Right ventricle myocardium superior (tissue), 1 donor: ENCODE measurements at regions not wholly inside any gene's neighbourhood (a gene's known extent, or its start where the extent isn't known, plus 50 kb on each side); places are given as distances from the start of the nearest gene placed in this dataset.
A peak's percentile ranks its signal among the peaks of the same experiment; 100 is the strongest.

Source experiments
- ATAC-seq: fragments of 200-7000 bp; cut with Tn5 transposase; one replicate; pipeline ENCODE4 v1.9.1; 2020; ENCODE audit warnings: mild to moderate bottlenecking; ENCODE audit not compliant: poor library complexity
- DNase-seq: peaks from one replicate; pipeline ENCODE4 v3.0.0-alpha.2; 2020
- intact Hi-C: fragments of 100-400 bp; cut with DNase I; formaldehyde crosslinking; loops from one replicate; pipeline ENCODE4 v1.11.2; 2022
- donor health status: DM: no; HTN: yes; CAD: no; lungs with severe emphysema.

DNA sequence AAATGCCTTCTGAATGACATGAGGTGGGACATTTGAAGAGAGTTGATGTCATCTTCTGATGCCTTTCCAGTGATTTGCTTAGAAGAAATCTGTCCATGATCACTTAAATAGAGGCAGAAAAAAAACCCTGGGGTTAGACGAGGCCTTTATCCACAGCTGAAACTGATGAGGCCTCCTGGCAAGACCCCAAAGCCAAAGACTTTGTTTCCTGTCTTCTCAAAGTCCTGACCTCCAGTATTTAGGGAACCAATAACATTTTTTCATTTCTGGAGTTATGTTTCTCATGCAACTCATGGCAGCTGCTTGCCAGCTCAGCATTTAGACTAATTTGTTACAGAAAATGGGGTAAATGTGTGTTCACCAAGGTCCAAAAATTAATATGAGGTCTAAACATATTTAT, 248.0 kb upstream of the PRDM1 start:
- intact Hi-C loops, result no loop called here
- DNase-seq, result no peak
- ATAC-seq, result no peak

- no peak for ATAC-seq
These were observed 249.2 kb upstream of the PRDM1 start for GRCh38 chr6:105836889-105837288.

GRCh38 chr6:105836379-105836778, 249.8 kb upstream of the PRDM1 start:
- intact Hi-C loops, result no loop called here
- ATAC-seq, result no peak
- no peak for DNase-seq

More at GRCh38 chr6:105836889-105837288, 249.2 kb upstream of the PRDM1 start:
- intact Hi-C loops, result no loop called here
- no peak for DNase-seq

GRCh38 chr6:105835373-105835772, 250.8 kb upstream of the PRDM1 start:
- no peak for ATAC-seq

DNA sequence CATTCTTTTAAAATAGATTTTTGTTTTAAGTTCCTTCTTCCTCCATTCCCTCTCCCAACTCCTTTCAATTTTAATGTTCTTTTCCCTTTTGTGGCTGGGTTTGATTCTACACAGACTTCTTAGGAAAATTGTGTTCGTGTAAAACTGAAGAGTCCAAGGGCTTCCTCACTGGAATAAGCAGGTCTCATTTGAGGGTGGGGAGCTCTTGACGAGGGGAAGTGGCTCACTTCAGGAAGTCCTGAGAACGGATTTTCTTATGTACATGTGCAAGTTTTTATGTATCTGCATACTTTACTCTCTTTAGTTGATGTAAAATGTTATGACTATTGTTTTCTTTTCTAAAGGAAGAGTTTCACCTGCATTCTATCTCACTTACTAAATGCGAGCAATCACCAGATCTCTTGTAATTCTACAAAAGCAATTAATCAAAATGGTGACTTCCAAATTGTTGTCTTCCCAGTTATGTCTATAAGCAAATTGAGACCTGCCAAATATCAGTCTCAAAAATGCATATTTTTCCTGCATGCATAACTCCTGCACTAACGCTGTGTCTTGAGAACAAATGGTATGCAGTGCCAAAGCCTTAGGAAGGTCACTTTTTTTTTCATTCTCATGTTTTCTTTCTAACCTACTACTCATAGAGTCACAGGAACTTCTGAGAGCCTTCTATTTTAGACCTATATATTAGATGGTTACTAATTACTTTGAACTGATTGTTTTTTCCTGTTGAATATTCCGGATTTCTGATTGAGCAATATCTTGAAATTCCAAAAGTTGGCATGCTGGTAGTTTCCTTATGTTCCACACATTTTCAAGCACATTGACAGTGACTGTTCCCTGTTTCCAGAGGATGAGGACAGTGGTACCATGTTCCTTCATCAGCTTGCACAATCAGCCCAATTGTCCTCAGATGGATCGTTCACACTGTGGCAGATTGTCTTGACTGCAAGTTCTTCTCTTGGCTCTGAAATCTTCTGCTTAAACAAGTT, 251.9 kb upstream of the PRDM1 start:
- DNase-seq (no peak), ATAC-seq (no peak)
- intact Hi-C loops, result no loop called here

More at GRCh38 chr6:105835373-105835772, 250.8 kb upstream of the PRDM1 start:
- intact Hi-C loops, result no loop called here
- DNase-seq, result no peak

DNA sequence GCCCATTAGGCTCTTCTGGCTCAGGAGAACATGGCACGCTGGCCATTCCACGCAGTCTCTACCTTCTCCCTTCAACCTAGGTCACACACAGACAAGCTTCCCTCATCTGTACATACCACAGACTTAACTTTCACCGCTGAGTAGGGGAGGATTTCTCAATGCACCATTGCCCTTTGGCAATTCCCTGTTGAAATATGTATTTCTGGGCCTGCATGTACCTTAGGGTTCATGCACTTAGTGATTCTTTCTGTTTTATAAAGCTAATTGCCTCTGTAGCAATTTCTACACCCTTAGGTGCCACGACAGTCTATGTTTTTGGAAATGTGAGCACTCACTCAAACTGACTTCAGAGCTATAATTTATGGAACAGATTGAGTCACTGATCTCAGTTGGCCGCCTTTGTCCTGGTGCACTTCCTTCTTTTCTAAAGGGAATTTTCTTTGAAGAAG, 253.8 kb upstream of the PRDM1 start:
- peak; percentile 53 for ATAC-seq
- intact Hi-C loops, result no loop called here

GRCh38 chr6:105831311-105832097, 254.6 kb upstream of the PRDM1 start:
- no peak for ATAC-seq
- intact Hi-C loops, result no loop called here
- DNase-seq, result no peak

More for the DNA sequence above, 253.8 kb upstream of the PRDM1 start:
- DNase-seq, result no peak

GRCh38 chr6:105825210-105825609, 260.9 kb upstream of the PRDM1 start:
- DNase-seq (no peak), ATAC-seq (no peak)
- intact Hi-C loops, result no loop called here

GRCh38 chr6:105824732-105825131, 261.4 kb upstream of the PRDM1 start:
- ATAC-seq, result no peak
- intact Hi-C loops, result no loop called here
- no peak for DNase-seq

- intact Hi-C loops, result no loop called here
- DNase-seq (no peak), ATAC-seq (no peak)
These were observed 264.4 kb upstream of the PRDM1 start for GRCh38 chr6:105821777-105822176.

GRCh38 chr6:105821027-105821426, 265.1 kb upstream of the PRDM1 start:
- DNase-seq (no peak), ATAC-seq (no peak)
- intact Hi-C loops, result no loop called here

DNA sequence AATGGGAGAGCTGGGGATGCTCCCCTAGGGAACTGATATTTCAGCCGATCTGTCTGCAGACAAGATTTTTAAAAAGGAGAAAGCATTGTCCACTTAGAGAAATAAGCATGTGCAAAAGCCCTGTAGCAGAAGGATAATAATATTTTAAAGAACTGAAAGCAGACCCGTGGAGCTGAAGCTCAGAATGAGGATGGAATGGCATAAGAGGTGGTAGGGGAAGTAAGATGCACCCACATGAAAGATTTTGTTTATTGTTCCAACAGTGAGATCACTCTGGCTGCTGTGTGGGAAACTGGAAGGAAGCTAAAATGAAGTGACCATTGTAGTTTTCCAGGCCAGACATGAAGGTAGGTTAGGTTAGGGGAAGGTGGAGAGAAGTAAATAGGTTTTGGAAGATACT, 266.4 kb upstream of the PRDM1 start:
- intact Hi-C loops, result no loop called here
- no peak for DNase-seq
- no peak for ATAC-seq

DNA sequence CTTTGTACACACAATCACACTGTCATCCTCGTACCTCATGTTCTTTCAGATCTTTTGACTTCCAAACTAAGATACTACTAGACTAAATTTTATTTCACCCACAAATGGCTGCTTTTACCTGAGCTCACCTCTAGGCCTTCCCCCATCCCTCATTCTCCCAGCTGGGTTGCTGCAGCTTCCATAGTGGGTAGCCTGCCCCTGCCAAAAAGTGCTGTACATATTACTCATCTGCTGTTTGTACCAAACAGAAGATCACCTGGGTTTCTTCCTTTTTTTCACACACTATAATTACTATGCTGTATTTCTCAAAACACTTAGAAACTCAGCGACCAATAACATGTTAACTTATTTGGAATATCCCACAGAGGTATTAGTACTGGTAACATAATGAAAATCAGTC, 267.6 kb upstream of the PRDM1 start:
- DNase-seq (no peak), ATAC-seq (no peak)
- intact Hi-C loops, result no loop called here

- intact Hi-C loops, result no loop called here
- no peak for ATAC-seq
- no peak for DNase-seq
These were observed 268.2 kb upstream of the PRDM1 start for GRCh38 chr6:105817961-105818360.

GRCh38 chr6:105817370-105817769, 268.8 kb upstream of the PRDM1 start:
- intact Hi-C loops, result no loop called here
- ATAC-seq, result no peak
- DNase-seq, result no peak

GRCh38 chr6:105816847-105817246, 269.3 kb upstream of the PRDM1 start:
- ATAC-seq (no peak), DNase-seq (no peak)
- intact Hi-C loops, result no loop called here

DNA sequence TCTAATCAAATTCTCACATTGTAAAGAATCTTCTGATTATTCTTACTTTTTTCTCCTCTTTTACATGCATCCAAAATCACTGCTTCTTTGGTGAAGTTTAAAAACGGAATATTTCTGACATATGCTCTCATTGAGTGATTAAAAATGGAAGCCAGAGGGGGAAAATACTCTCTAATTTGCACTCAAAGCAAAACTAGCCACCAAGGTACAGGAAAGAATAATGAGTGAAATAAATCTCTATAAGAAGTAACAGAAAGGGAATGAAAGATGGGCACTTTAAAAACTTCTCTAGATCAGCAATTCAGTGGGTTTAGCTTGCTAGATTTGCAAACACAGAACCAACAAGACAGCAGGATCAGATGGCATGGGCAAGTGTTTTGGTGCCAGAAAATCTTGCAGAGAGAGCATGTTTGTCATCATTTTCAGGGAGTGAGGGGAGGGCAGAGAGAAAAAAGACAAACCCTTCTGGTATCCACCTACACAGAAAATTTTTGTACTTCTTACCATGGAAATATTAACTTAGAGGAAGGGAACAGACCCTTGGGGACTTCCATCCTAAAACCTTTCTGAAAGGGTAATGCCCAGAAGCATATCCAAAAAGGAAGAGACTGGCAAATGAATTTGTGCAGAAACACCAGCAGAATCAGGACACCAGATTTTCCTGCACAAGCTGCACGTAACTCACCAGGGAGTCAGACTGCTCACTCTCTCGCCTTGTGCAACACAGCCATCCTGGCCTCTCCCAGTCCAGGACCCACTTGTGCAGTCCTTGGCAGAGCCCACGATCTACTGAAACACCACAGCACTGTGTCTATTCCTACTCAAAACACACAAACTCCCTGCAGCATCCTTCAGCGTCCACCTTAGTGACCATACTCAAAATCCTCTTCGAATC, 270.2 kb upstream of the PRDM1 start:
- intact Hi-C loops, result no loop called here

GRCh38 chr6:105814745-105815536, 271.2 kb upstream of the PRDM1 start:
- no peak for ATAC-seq
- intact Hi-C loops, result no loop called here
- DNase-seq, result no peak

More for the DNA sequence above, 270.2 kb upstream of the PRDM1 start:
- ATAC-seq, result no peak
- DNase-seq, result no peak
